Gastroesophageal sphincter (tissue), 3 donors: ENCODE measurements at regions not wholly inside any gene's neighbourhood (a gene's known extent, or its start where the extent isn't known, plus 50 kb on each side); places are given as distances from the start of the nearest gene placed in this dataset.

ENCODE experiments used
- CTCF ChIP-seq, 4 experiments: fragments of 200-600 bp in 2 of 4; fragments of 450-650 bp in 2 of 4; sonication (generic) in 1 of 4; IDR thresholded peaks; one replicate each; pipeline ENCODE4 v1.5.1; 2017 to 2019; ENCODE audit warnings: antibody characterized with exemption in 4 of 4, mild to moderate bottlenecking in 2 of 4, moderate library complexity in 2 of 4
- EP300 ChIP-seq: sonication (generic); formaldehyde crosslinking; IDR thresholded peaks from one replicate; pipeline ENCODE4 v1.6.1; 2017; ENCODE audit warnings: antibody characterized with exemption, mild to moderate bottlenecking
- POLR2A ChIP-seq, 2 donors: fragments of 450-650 bp; IDR thresholded peaks; one replicate each; pipeline ENCODE4 v1.6.1; 2017; ENCODE audit warnings: antibody characterized with exemption in 2 of 2, mild to moderate bottlenecking in 2 of 2, moderate library complexity in 1 of 2
- POLR2AphosphoS5 ChIP-seq: sonication (generic); formaldehyde crosslinking; IDR thresholded peaks from one replicate; pipeline ENCODE4 v1.6.1; 2017; ENCODE audit warnings: antibody characterized with exemption

- no peak for TF ChIP-seq CTCF (IDR thresholded peaks at IDR 0.05)
- TF ChIP-seq POLR2A (IDR thresholded peaks at IDR 0.05) = no peak
- no peak for TF ChIP-seq POLR2AphosphoS5
- no peak for TF ChIP-seq EP300
Observed at GRCh38 chr1:30810416-30811080, 53.0 kb upstream of the LAPTM5 start.
